ENCODE measurements at regions not wholly inside any gene's neighbourhood (a gene's known extent, or its start where the extent isn't known, plus 50 kb on each side); places are given as distances from the start of the nearest gene placed in this dataset.

- Histone ChIP-seq H3K4me3 (replicated peaks in 1 of 4; ENCODE audit: control extremely low read depth in 1 of 4, insufficient read depth in 1 of 4, low read depth in 3 of 4, low read length in 4 of 4) (no peak overlapping the region), H4K20me1 (ENCODE audit: control insufficient read depth, extremely low read depth, insufficient read depth, low read length) (no peaks in the 10 kb centered on the region), H3K4me2 (ENCODE audit: extremely low read depth, insufficient read depth, low read length) (no peak overlapping the region), H3K27me3 (ENCODE audit: control insufficient read depth, insufficient read depth, low read length) (no peaks in the 10 kb centered on the region), H3K79me2 (ENCODE audit: control insufficient read depth, insufficient read depth, low read length) (no peaks in the 10 kb centered on the region), H3K4me1 (ENCODE audit: control insufficient read depth, extremely low read depth, insufficient read depth, low read length) (no peaks in the 10 kb centered on the region), H2AFZ (ENCODE audit: low read length) (no peak overlapping the region), H3K36me3 (ENCODE audit: control insufficient read depth, insufficient read depth, low read length) (no peaks in the 10 kb centered on the region), H3K9me3 (ENCODE audit: control insufficient read depth, insufficient read depth, low read depth, low read length) (no peaks in the 10 kb centered on the region), H3K27ac (ENCODE audit: insufficient read depth, low read length) (no peak overlapping the region), H3K9ac (ENCODE audit: insufficient read depth, low read length) (no peak overlapping the region)
- TF ChIP-seq EZH2 (IDR thresholded peaks at IDR 0.05; ENCODE audit: low read length, missing control alignments), result no peak
- no peak for DNase-seq (ENCODE audit: low read depth in 2 of 2)
These were observed 728.8 kb downstream of the NR2F2 start for GRCh38 chr15:97059281-97059680.

- no peaks in the 10 kb centered on the region for H3K36me3 ChIP-seq (ENCODE audit: control insufficient read depth, insufficient read depth, low read length)
- H3K27me3 ChIP-seq (ENCODE audit: control insufficient read depth, insufficient read depth, low read length), result no peaks in the 10 kb centered on the region
- H3K79me2 ChIP-seq (ENCODE audit: control insufficient read depth, insufficient read depth, low read length), result no peaks in the 10 kb centered on the region
- H3K4me2 ChIP-seq (ENCODE audit: extremely low read depth, insufficient read depth, low read length), result no peak overlapping the region
- H3K27ac ChIP-seq (ENCODE audit: insufficient read depth, low read length), result no peak overlapping the region
- DNase-seq (ENCODE audit: low read depth in 2 of 2), result no peak
- no peak for TF ChIP-seq CTCF (conservative IDR thresholded peaks at IDR 0.05 in 1 of 2, IDR thresholded peaks at IDR 0.05 in 1 of 2; ENCODE audit: low read depth in 1 of 2, low read length in 2 of 2)
- TF ChIP-seq EZH2 (IDR thresholded peaks at IDR 0.05; ENCODE audit: low read length, missing control alignments), result no peak
- H3K4me3 ChIP-seq (replicated peaks in 1 of 4; ENCODE audit: control extremely low read depth in 1 of 4, insufficient read depth in 1 of 4, low read depth in 3 of 4, low read length in 4 of 4), result no peak overlapping the region
- H3K9ac ChIP-seq (ENCODE audit: insufficient read depth, low read length), result no peak overlapping the region
- H2AFZ ChIP-seq (ENCODE audit: low read length), result no peak overlapping the region
- H3K9me3 ChIP-seq (ENCODE audit: control insufficient read depth, insufficient read depth, low read depth, low read length), result no peaks in the 10 kb centered on the region
- no peaks in the 10 kb centered on the region for H3K4me1 ChIP-seq (ENCODE audit: control insufficient read depth, extremely low read depth, insufficient read depth, low read length)
- H4K20me1 ChIP-seq (ENCODE audit: control insufficient read depth, extremely low read depth, insufficient read depth, low read length), result no peaks in the 10 kb centered on the region
These were observed 730.9 kb downstream of the NR2F2 start for GRCh38 chr15:97061392-97061791.

- no peaks in the 10 kb centered on the region for H3K4me1 ChIP-seq (ENCODE audit: control insufficient read depth, extremely low read depth, insufficient read depth, low read length)
- no peaks in the 10 kb centered on the region for H3K79me2 ChIP-seq (ENCODE audit: control insufficient read depth, insufficient read depth, low read length)
- H3K9ac ChIP-seq (ENCODE audit: insufficient read depth, low read length), result no peak overlapping the region
- H3K27me3 ChIP-seq (ENCODE audit: control insufficient read depth, insufficient read depth, low read length), result no peaks in the 10 kb centered on the region
- H4K20me1 ChIP-seq (ENCODE audit: control insufficient read depth, extremely low read depth, insufficient read depth, low read length), result no peaks in the 10 kb centered on the region
- H3K9me3 ChIP-seq (ENCODE audit: control insufficient read depth, insufficient read depth, low read depth, low read length), result no peaks in the 10 kb centered on the region
- no peaks in the 10 kb centered on the region for H3K36me3 ChIP-seq (ENCODE audit: control insufficient read depth, insufficient read depth, low read length)
- DNase-seq (ENCODE audit: low read depth in 2 of 2), result no peak
- H3K4me3 ChIP-seq (replicated peaks in 1 of 4; ENCODE audit: control extremely low read depth in 1 of 4, insufficient read depth in 1 of 4, low read depth in 3 of 4, low read length in 4 of 4), result no peak overlapping the region
- TF ChIP-seq CTCF (conservative IDR thresholded peaks at IDR 0.05 in 1 of 2, IDR thresholded peaks at IDR 0.05 in 1 of 2; ENCODE audit: low read depth in 1 of 2, low read length in 2 of 2) (no peak), EZH2 (IDR thresholded peaks at IDR 0.05; ENCODE audit: low read length, missing control alignments) (no peak)
- H2AFZ ChIP-seq (ENCODE audit: low read length), result no peak overlapping the region
- H3K27ac ChIP-seq (ENCODE audit: insufficient read depth, low read length), result no peak overlapping the region
- H3K4me2 ChIP-seq (ENCODE audit: extremely low read depth, insufficient read depth, low read length), result no peak overlapping the region
These were observed 741.2 kb downstream of the NR2F2 start for GRCh38 chr15:97071668-97072067.

All from fibroblast of lung (primary cell).